HCT116 (cell line): ENCODE measurements at regions not wholly inside any gene's neighbourhood (a gene's known extent, or its start where the extent isn't known, plus 50 kb on each side); places are given as distances from the start of the nearest gene placed in this dataset.

ENCODE experiments used
- ATAC-seq: fragments of 200-7000 bp; cut with Tn5 transposase; 2 replicates; pipeline ENCODE4 v1.9.1; 2020; ENCODE audit warnings: mild to moderate bottlenecking, moderate library complexity
- BruUV-seq: library from RNA; stranded (reverse); fragments of 400-500 nt; replicated peaks from 2 replicates; lab custom pipeline; 2021; lab: Mats Ljungman, UMichigan
- CTCF ChIA-PET: fragments of 300-600 bp; sonication (Branson Sonifier 250); formaldehyde crosslinking; loops from one replicate; lab custom pipeline; 2021; ENCODE audit warnings: antibody characterized with exemption; lab: Charles Lee
- POLR2A ChIA-PET: fragments of 300-600, 350-600 bp; sonication (Branson Sonifier 250); formaldehyde crosslinking; loops from one replicate; lab custom pipeline; 2021; ENCODE audit warnings: antibody characterized with exemption; lab: Charles Lee
- RAD21 ChIA-PET, 2 experiments: fragments of 300-600 bp; sonication (Branson Sonifier 250); formaldehyde crosslinking; loops; one replicate each; lab custom pipeline; 2023; ENCODE audit warnings: low total read pairs in 2 of 2; ENCODE audit not compliant: uncharacterized antibody in 2 of 2, unreplicated experiment in 2 of 2, low non-redundant PET in 1 of 2; lab: Charles Lee
- DNase-seq: peaks from one replicate; pipeline ENCODE4 v3.0.0-alpha.2; 2010; ENCODE audit warnings: low read depth, low spot score
- H2AFZ ChIP-seq: fragments of 200-600 bp; shearing (Covaris generic), sonication (generic); 2 replicates; pipeline ENCODE4 v1.6.1; 2017; ENCODE audit warnings: low read depth, mixed run types, mixed read lengths, antibody characterized with exemption, low read length; ENCODE audit not compliant: poor library complexity, severe bottlenecking
- H3K27ac ChIP-seq: 2 replicates; pipeline ENCODE4 v1.5.1; 2012; ENCODE audit warnings: low read depth, low read length
- H3K27me3 ChIP-seq: fragments of 200-600 bp; sonication (generic); 2 replicates; pipeline ENCODE4 v1.6.1; 2016; ENCODE audit warnings: mixed run types, low read length, mixed read lengths; ENCODE audit not compliant: insufficient read depth
- H3K36me3 ChIP-seq, 2 experiments: fragments of 200-500 bp in 1 of 2; fragments of 200-600 bp in 1 of 2; sonication (Bioruptor generic) in 1 of 2; sonication (generic) in 1 of 2; 2 replicates each; pipeline versions ENCODE4 v1.5.1 to v1.6.1; 2014 to 2016; ENCODE audit warnings: low read length in 2 of 2, inconsistent platforms in 1 of 2, mixed read lengths in 1 of 2, mixed run types in 1 of 2; ENCODE audit not compliant: insufficient read depth in 2 of 2, control insufficient read depth in 1 of 2
- H3K4me1 ChIP-seq, 2 experiments: fragments of 200-600 bp in 1 of 2; sonication (generic) in 1 of 2; 2 replicates each; pipeline versions ENCODE4 v1.5.1 to v1.6.1; 2012 to 2017; ENCODE audit warnings: low read length in 2 of 2, inconsistent platforms in 1 of 2, mild to moderate bottlenecking in 1 of 2, mixed read lengths in 1 of 2, mixed run types in 1 of 2, moderate library complexity in 1 of 2; ENCODE audit not compliant: insufficient read depth in 2 of 2, control insufficient read depth in 1 of 2
- H3K4me2 ChIP-seq: fragments of 200-600 bp; sonication (generic); 2 replicates; pipeline ENCODE4 v1.6.1; 2017; ENCODE audit warnings: mixed run types, low read length, mixed read lengths
- H3K4me3 ChIP-seq, 2 experiments: fragments of 200-600 bp in 1 of 2; sonication (generic) in 1 of 2; replicated peaks in 1 of 2; 2 replicates each; pipeline ENCODE4 v1.5.1; 2011 to 2016; ENCODE audit warnings: low read length in 2 of 2, control low read depth in 1 of 2, low read depth in 1 of 2, mild to moderate bottlenecking in 1 of 2, mixed read lengths in 1 of 2, mixed run types in 1 of 2
- H3K79me2 ChIP-seq: fragments of 200-600 bp; sonication (generic); 2 replicates; pipeline ENCODE4 v1.6.1; 2017; ENCODE audit warnings: mild to moderate bottlenecking, mixed run types, low read length, moderate library complexity, mixed read lengths; ENCODE audit not compliant: insufficient read depth
- H3K9ac ChIP-seq: fragments of 200-600 bp; sonication (generic); 2 replicates; pipeline ENCODE4 v1.6.1; 2016; ENCODE audit warnings: low read length, mixed read lengths
- H3K9me2 ChIP-seq: fragments of 200-600 bp; sonication (generic), shearing (Covaris generic); 2 replicates; pipeline ENCODE4 v1.6.1; 2017; ENCODE audit warnings: mixed run types, mild to moderate bottlenecking, moderate library complexity; ENCODE audit not compliant: insufficient read depth
- H3K9me3 ChIP-seq, 2 experiments: fragments of 200-500 bp in 1 of 2; fragments of 200-600 bp in 1 of 2; sonication (Bioruptor generic) in 1 of 2; sonication (generic) in 1 of 2; 2 replicates each; pipeline ENCODE4 v1.6.1; 2014 to 2017; ENCODE audit warnings: low read length in 2 of 2, mixed read lengths in 2 of 2, inconsistent platforms in 1 of 2, low read depth in 1 of 2, mild to moderate bottlenecking in 1 of 2, mixed run types in 1 of 2, moderate library complexity in 1 of 2; ENCODE audit not compliant: control insufficient read depth in 1 of 2, insufficient read depth in 1 of 2
- H4K20me1 ChIP-seq: fragments of 200-600 bp; sonication (generic), shearing (Covaris generic); 2 replicates; pipeline ENCODE4 v1.6.1; 2017; ENCODE audit warnings: mixed run types, mild to moderate bottlenecking, moderate library complexity; ENCODE audit not compliant: insufficient read depth
- ATF3 ChIP-seq: IDR thresholded peaks from 2 replicates; pipeline ENCODE4 v1.6.1; 2012
- CEBPB ChIP-seq: IDR thresholded peaks from 2 replicates; pipeline ENCODE4 v1.6.1; 2012; ENCODE audit warnings: low read depth
- ELF1 ChIP-seq: IDR thresholded peaks from 2 replicates; pipeline ENCODE4 v1.6.1; 2012; ENCODE audit warnings: low read depth, borderline replicate concordance
- EZH2 ChIP-seq: fragments of 200-600 bp; sonication (generic); IDR thresholded peaks from 2 replicates; pipeline ENCODE4 v1.6.1; 2017; ENCODE audit warnings: antibody characterized with exemption, mixed run types
- MAX ChIP-seq: IDR thresholded peaks from 2 replicates; pipeline ENCODE4 v1.6.1; 2012
- RAD21 ChIP-seq: IDR thresholded peaks from 2 replicates; pipeline ENCODE4 v1.6.1; 2012; ENCODE audit warnings: low read depth, mild to moderate bottlenecking
- SP1 ChIP-seq: IDR thresholded peaks from 2 replicates; pipeline ENCODE4 v1.6.1; 2012; ENCODE audit warnings: low read depth
- SRF ChIP-seq: IDR thresholded peaks from 2 replicates; pipeline ENCODE4 v1.6.1; 2012; ENCODE audit warnings: low read depth
- TCF7L2 ChIP-seq: IDR thresholded peaks from 2 replicates; pipeline ENCODE4 v1.7.0; 2011; ENCODE audit warnings: borderline replicate concordance, inconsistent platforms; ENCODE audit not compliant: insufficient read depth, insufficient read length; ENCODE audit errors: extremely low read depth
- ZBTB33 ChIP-seq: IDR thresholded peaks from 2 replicates; pipeline ENCODE4 v1.6.1; 2011; ENCODE audit warnings: mild to moderate bottlenecking, low read length, moderate library complexity; ENCODE audit not compliant: insufficient replicate concordance; ENCODE audit errors: extremely low read depth
- ZFX ChIP-seq: fragments of 450-650 bp; IDR thresholded peaks from 2 replicates; pipeline ENCODE4 v1.6.1; 2017
- intact Hi-C: fragments of 100-400 bp; cut with micrococcal nuclease; formaldehyde crosslinking; loops from 2 replicates; pipeline ENCODE4 v1.10.0; 2022

GRCh38 chr17:72176951-72177660 lies 56.3 kb downstream of the SOX9 start:
- Histone ChIP-seq H2AFZ (no peak overlapping the region), H3K9ac (no peak overlapping the region), H3K4me1 (peaks cover 8 to 20% of the 10 kb centered on the region in 2 experiments; a peak in 3 of 4 replicates), H3K79me2 (no peaks in the 10 kb centered on the region), H4K20me1 (no peaks in the 10 kb centered on the region), H3K9me3 (no peaks in the 10 kb centered on the region), H3K27ac (no peak overlapping the region), H3K9me2 (no peaks in the 10 kb centered on the region), H3K4me2 (no peak overlapping the region), H3K36me3 (no peaks in the 10 kb centered on the region), H3K4me3 (no peak overlapping the region), H3K27me3 (no peaks in the 10 kb centered on the region)
- TF ChIP-seq TCF7L2 (peak; percentile 45), MAX (no peak)
- CTCF ChIA-PET = no interaction called here
- POLR2A ChIA-PET = no interaction called here
- ATAC-seq = no peak
- DNase-seq = no peak
- intact Hi-C loops = no loop called here
- BruUV-seq = no TSS peak
- RAD21 ChIA-PET = no interaction called here

GRCh38 chr17:72177738-72178137 lies 56.9 kb downstream of the SOX9 start:
- TF ChIP-seq SRF (no peak), CEBPB (no peak), ELF1 (no peak), RAD21 (no peak), ZFX (no peak), SP1 (no peak), ZBTB33 (no peak), EZH2 (no peak), ATF3 (no peak)
- TF ChIP-seq, all 23 proteins: peak for 0
- RAD21 ChIA-PET = no interaction called here
- Histone ChIP-seq H3K9me2 (no peaks in the 10 kb centered on the region), H3K9me3 (no peaks in the 10 kb centered on the region), H3K4me2 (no peak overlapping the region), H3K4me3 (no peak overlapping the region), H3K27ac (no peak overlapping the region), H3K4me1 (peaks cover 12 to 24% of the 10 kb centered on the region in 2 experiments), H3K27me3 (no peaks in the 10 kb centered on the region), H4K20me1 (no peaks in the 10 kb centered on the region), H2AFZ (no peak overlapping the region), H3K36me3 (no peaks in the 10 kb centered on the region), H3K9ac (no peak overlapping the region), H3K79me2 (no peaks in the 10 kb centered on the region)
- BruUV-seq = no TSS peak
- DNase-seq = no peak
- POLR2A ChIA-PET = no interaction called here
- no peak for ATAC-seq
- intact Hi-C loops = no loop called here
- CTCF ChIA-PET = no interaction called here
